ENCODE measurements at regions not wholly inside any gene's neighbourhood (a gene's known extent, or its start where the extent isn't known, plus 50 kb on each side); places are given as distances from the start of the nearest gene placed in this dataset.

DNA sequence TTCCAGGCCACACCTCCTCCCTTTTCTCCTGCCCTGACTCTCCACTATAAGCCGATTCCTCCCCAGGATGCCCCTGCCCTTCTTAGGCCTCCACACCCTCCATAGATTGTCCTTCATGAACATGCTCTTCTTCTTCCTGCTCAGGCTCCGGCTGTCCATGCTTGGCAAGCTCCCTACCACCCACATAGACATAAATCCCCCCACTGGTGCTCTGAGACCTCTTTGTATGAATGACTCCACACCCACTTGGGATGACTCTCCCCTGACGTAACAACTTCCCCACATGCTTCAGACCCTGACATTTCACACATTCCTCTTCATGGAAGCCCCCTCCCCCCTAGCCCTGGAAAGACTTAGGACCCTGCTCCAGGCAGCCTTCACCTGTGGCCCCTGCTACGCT lies 542.5 kb upstream of the LARGE1 start:
- Histone ChIP-seq H3K27me3 (replicated peaks in 1 of 7) (peaks cover 0 to 18% (median 0%) of the 10 kb centered on the region in 7 donors), H3K9me3 (peaks cover 0 to 11% (median 0%) of the 10 kb centered on the region in 8 donors), H3K36me3 (no peaks in the 10 kb centered on the region), H3K4me3 (no peak overlapping the region), H3K27ac (no peak overlapping the region), H3K4me1 (no peaks in the 10 kb centered on the region)
- no peak for DNase-seq
- intact Hi-C loops (cut with DNase I; ENCODE audit: low total_unique reads): no loop called here
- 60 to 82% (median 68%) methylated on average over 4 of the region's 4 CpGs for WGBS, 5 donors
- TF ChIP-seq POLR2AphosphoS5 (IDR thresholded peaks at IDR 0.05): no peak
- TF ChIP-seq, protein P1, sequence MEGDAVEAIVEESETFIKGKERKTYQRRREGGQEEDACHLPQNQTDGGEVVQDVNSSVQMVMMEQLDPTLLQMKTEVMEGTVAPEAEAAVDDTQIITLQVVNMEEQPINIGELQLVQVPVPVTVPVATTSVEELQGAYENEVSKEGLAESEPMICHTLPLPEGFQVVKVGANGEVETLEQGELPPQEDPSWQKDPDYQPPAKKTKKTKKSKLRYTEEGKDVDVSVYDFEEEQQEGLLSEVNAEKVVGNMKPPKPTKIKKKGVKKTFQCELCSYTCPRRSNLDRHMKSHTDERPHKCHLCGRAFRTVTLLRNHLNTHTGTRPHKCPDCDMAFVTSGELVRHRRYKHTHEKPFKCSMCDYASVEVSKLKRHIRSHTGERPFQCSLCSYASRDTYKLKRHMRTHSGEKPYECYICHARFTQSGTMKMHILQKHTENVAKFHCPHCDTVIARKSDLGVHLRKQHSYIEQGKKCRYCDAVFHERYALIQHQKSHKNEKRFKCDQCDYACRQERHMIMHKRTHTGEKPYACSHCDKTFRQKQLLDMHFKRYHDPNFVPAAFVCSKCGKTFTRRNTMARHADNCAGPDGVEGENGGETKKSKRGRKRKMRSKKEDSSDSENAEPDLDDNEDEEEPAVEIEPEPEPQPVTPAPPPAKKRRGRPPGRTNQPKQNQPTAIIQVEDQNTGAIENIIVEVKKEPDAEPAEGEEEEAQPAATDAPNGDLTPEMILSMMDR (IDR thresholded peaks at IDR 0.05 in 8 of 11, conservative IDR thresholded peaks at IDR 0.05 in 3 of 11): no peak
- TF ChIP-seq POLR2A (IDR thresholded peaks at IDR 0.05): no peak

DNA sequence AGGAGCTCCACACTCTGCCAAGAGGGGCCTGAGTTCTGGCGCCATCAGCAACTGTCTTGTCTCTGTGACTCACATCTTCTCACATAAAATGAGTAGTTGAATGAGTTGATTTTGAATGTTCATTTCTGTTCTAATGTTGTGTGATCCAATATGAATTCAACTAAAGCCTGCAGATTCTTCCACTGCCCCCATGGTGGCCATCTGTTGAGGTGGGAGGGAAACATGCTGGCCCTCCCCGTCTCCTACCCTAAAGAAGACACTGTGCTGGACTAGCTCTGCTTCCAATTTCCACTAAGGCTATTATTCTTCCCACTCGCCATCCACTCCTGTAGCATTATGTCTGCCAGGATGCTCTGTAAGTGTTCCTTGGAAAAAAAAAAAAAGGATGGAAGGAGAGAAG lies 555.6 kb upstream of the LARGE1 start:
- Histone ChIP-seq H3K27ac (no peak overlapping the region), H3K27me3 (replicated peaks in 1 of 7) (peaks cover 0 to 20% (median 0%) of the 10 kb centered on the region in 7 donors), H3K36me3 (no peaks in the 10 kb centered on the region), H3K4me1 (no peaks in the 10 kb centered on the region), H3K4me3 (no peak overlapping the region), H3K9me3 (peaks cover 0 to 13% (median 7%) of the 10 kb centered on the region in 8 donors)
- 69 to 92% (median 82%) methylated on average over 3 of the region's 3 CpGs for WGBS, 5 donors
- intact Hi-C loops (cut with DNase I; ENCODE audit: low total_unique reads): no loop called here
- no peak for TF ChIP-seq POLR2AphosphoS5 (IDR thresholded peaks at IDR 0.05)
- TF ChIP-seq, protein P1 (IDR thresholded peaks at IDR 0.05 in 8 of 11, conservative IDR thresholded peaks at IDR 0.05 in 3 of 11): no peak
- no peak for TF ChIP-seq POLR2A (IDR thresholded peaks at IDR 0.05)
- no peak for DNase-seq

GRCh38 chr22:34476762-34477161 lies 556.5 kb upstream of the LARGE1 start:
- no peak for DNase-seq
- no peak overlapping the region for H3K27ac ChIP-seq
- H3K36me3 ChIP-seq: no peaks in the 10 kb centered on the region
- no peak for TF ChIP-seq POLR2A (IDR thresholded peaks at IDR 0.05)
- no peak overlapping the region for H3K4me3 ChIP-seq
- H3K4me1 ChIP-seq: no peaks in the 10 kb centered on the region
- intact Hi-C loops (cut with DNase I; ENCODE audit: low total_unique reads): no loop called here
- H3K9me3 ChIP-seq: peaks cover 0 to 22% (median 15%) of the 10 kb centered on the region in 8 donors
- WGBS, 5 donors: 74 to 91% (median 81%) methylated on average over 2 of the region's 2 CpGs
- H3K27me3 ChIP-seq (replicated peaks in 1 of 7): peaks cover 0 to 20% (median 0%) of the 10 kb centered on the region in 7 donors

DNA sequence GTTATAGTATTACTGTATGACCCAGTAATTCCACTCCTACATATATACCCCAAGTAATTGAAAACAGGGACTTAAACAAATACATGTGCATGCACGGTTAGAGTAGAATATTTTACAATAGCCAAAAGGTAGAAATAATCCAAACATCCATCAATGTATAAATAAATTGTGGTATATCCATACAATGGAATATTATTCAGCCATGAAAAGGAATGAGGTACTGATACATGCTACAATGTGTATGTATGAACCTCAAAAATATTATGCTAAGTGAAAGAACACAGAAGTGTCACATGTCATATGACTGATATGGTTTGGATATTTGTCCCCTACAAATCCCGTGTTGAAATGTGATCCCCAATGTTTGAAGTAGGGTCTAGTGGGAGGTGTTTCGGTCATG lies 560.8 kb upstream of the LARGE1 start:
- peaks cover 0 to 23% (median 17%) of the 10 kb centered on the region in 8 donors for H3K9me3 ChIP-seq
- H3K36me3 ChIP-seq: no peaks in the 10 kb centered on the region
- no peak overlapping the region for H3K4me3 ChIP-seq
- H3K27ac ChIP-seq: no peak overlapping the region
- DNase-seq: no peak
- TF ChIP-seq, protein P1 (IDR thresholded peaks at IDR 0.05 in 8 of 11, conservative IDR thresholded peaks at IDR 0.05 in 3 of 11): no peak
- TF ChIP-seq POLR2A (IDR thresholded peaks at IDR 0.05): no peak
- no peak for TF ChIP-seq POLR2AphosphoS5 (IDR thresholded peaks at IDR 0.05)
- intact Hi-C loops (cut with DNase I; ENCODE audit: low total_unique reads): no loop called here
- 77 to 88% (median 83%) methylated on average over 3 of the region's 3 CpGs for WGBS, 5 donors
- H3K27me3 ChIP-seq (replicated peaks in 1 of 7): no peaks in the 10 kb centered on the region
- H3K4me1 ChIP-seq: no peaks in the 10 kb centered on the region

GRCh38 chr22:34486381-34486780 lies 566.1 kb upstream of the LARGE1 start:
- TF ChIP-seq POLR2AphosphoS5 (IDR thresholded peaks at IDR 0.05) (no peak), POLR2A (IDR thresholded peaks at IDR 0.05) (no peak)
- TF ChIP-seq, protein P1 (IDR thresholded peaks at IDR 0.05 in 8 of 11, conservative IDR thresholded peaks at IDR 0.05 in 3 of 11): no peak
- Histone ChIP-seq H3K36me3 (no peaks in the 10 kb centered on the region), H3K27me3 (replicated peaks in 1 of 7) (no peaks in the 10 kb centered on the region), H3K4me1 (no peaks in the 10 kb centered on the region), H3K9me3 (peaks cover 0 to 9% (median 5%) of the 10 kb centered on the region in 8 donors), H3K27ac (no peak overlapping the region), H3K4me3 (no peak overlapping the region)
- 69 to 80% (median 79%) methylated on average over 1 of the region's 1 CpG for WGBS, 5 donors
- DNase-seq: no peak
- intact Hi-C loops (cut with DNase I; ENCODE audit: low total_unique reads): no loop called here

Measured in spleen (tissue), 11 donors.